ENCODE measurements at regions not wholly inside any gene's neighbourhood (a gene's known extent, or its start where the extent isn't known, plus 50 kb on each side); places are given as distances from the start of the nearest gene placed in this dataset.

DNA sequence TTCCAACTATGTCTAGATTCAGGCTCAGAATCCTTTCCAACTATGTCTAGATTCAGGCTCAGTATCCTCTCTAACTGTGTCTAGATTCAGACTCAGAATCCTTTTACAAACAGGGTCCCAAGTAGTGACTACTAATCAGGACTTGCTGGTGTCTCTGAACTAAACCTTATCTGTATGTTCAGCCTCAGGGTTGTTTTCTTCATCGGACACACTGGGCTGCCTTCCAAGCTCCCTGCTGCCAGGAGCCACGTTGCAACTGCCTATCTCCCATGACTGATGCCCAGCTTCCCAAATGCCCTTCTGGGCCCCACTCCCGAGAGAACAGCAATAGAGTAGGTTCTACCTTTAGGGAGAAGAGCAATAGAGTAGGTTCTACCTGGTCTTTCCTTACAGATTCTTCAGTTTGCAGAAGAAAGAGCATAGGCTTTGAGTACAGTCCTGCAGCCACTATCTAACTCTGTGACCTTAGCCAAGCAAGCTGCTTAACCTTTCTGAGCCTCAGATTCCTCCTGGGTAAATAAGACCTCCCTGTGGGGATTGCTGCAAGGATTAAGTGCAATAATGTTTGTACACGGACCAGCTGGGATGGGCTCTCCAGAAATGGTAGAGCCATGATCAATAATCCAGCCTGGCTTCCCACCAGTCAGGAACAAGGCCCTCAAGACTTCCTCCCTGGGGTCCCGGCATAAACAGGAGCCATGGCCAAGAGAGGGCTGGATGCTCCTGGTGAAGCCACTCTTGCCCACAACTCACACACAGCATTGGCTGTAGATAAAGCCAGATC is 61.5 kb downstream of the ZIC5 start:
- TF ChIP-seq, protein P1, sequence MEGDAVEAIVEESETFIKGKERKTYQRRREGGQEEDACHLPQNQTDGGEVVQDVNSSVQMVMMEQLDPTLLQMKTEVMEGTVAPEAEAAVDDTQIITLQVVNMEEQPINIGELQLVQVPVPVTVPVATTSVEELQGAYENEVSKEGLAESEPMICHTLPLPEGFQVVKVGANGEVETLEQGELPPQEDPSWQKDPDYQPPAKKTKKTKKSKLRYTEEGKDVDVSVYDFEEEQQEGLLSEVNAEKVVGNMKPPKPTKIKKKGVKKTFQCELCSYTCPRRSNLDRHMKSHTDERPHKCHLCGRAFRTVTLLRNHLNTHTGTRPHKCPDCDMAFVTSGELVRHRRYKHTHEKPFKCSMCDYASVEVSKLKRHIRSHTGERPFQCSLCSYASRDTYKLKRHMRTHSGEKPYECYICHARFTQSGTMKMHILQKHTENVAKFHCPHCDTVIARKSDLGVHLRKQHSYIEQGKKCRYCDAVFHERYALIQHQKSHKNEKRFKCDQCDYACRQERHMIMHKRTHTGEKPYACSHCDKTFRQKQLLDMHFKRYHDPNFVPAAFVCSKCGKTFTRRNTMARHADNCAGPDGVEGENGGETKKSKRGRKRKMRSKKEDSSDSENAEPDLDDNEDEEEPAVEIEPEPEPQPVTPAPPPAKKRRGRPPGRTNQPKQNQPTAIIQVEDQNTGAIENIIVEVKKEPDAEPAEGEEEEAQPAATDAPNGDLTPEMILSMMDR (conservative IDR thresholded peaks at IDR 0.05; ENCODE audit: low read length), result no peak
- no peak for TF ChIP-seq EZH2phosphoT487 (IDR thresholded peaks at IDR 0.05; ENCODE audit: borderline replicate concordance)

Data from Loucy (cell line).